ENCODE measurements at regions not wholly inside any gene's neighbourhood (a gene's known extent, or its start where the extent isn't known, plus 50 kb on each side); places are given as distances from the start of the nearest gene placed in this dataset.

- TF ChIP-seq CTCF (IDR thresholded peaks at IDR 0.05) (no peak), POLR2A (IDR thresholded peaks at IDR 0.05) (no peak)
These were observed 354.8 kb upstream of the LUZP2 start for GRCh38 chr11:24142062-24142461.
